ENCODE measurements at regions not wholly inside any gene's neighbourhood (a gene's known extent, or its start where the extent isn't known, plus 50 kb on each side); places are given as distances from the start of the nearest gene placed in this dataset.

GRCh38 chr18:60646725-60647124, 274.1 kb upstream of the MC4R start:
- no peak overlapping the region for H3K4me3 ChIP-seq (ENCODE audit: low read length)
- no peak for DNase-seq (ENCODE audit: low read depth)
- TF ChIP-seq CTCF (conservative IDR thresholded peaks at IDR 0.05; ENCODE audit: low read depth, low read length) = no peak

GRCh38 chr18:60649107-60649506, 276.5 kb upstream of the MC4R start:
- no peak overlapping the region for H3K4me3 ChIP-seq (ENCODE audit: low read length)
- DNase-seq (ENCODE audit: low read depth) = no peak
- no peak for TF ChIP-seq CTCF (conservative IDR thresholded peaks at IDR 0.05; ENCODE audit: low read depth, low read length)

GRCh38 chr18:60649842-60650536, 277.4 kb upstream of the MC4R start:
- no peak for DNase-seq (ENCODE audit: low read depth)
- no peak for TF ChIP-seq CTCF (conservative IDR thresholded peaks at IDR 0.05; ENCODE audit: low read depth, low read length)
- H3K4me3 ChIP-seq (ENCODE audit: low read length) = no peak overlapping the region

GRCh38 chr18:60654298-60654697, 281.7 kb upstream of the MC4R start:
- no peak overlapping the region for H3K4me3 ChIP-seq (ENCODE audit: low read length)
- no peak for TF ChIP-seq CTCF (conservative IDR thresholded peaks at IDR 0.05; ENCODE audit: low read depth, low read length)
- DNase-seq (ENCODE audit: low read depth) = no peak

- no peak overlapping the region for H3K4me3 ChIP-seq (ENCODE audit: low read length)
- TF ChIP-seq CTCF (conservative IDR thresholded peaks at IDR 0.05; ENCODE audit: low read depth, low read length) = no peak
- DNase-seq (ENCODE audit: low read depth) = no peak
Observed at GRCh38 chr18:60656553-60656952, 284.0 kb upstream of the MC4R start.

- no peak for DNase-seq (ENCODE audit: low read depth)
- TF ChIP-seq CTCF (conservative IDR thresholded peaks at IDR 0.05; ENCODE audit: low read depth, low read length) = no peak
- no peak overlapping the region for H3K4me3 ChIP-seq (ENCODE audit: low read length)
Observed at GRCh38 chr18:60662491-60662890, 289.9 kb upstream of the MC4R start.
